ENCODE measurements at regions not wholly inside any gene's neighbourhood (a gene's known extent, or its start where the extent isn't known, plus 50 kb on each side); places are given as distances from the start of the nearest gene placed in this dataset.
"Not testable (repeated sequence)": the region's sequence is repeated elsewhere in the genome, so short reads cannot be mapped to it uniquely, and the experiment has no call there.

DNA sequence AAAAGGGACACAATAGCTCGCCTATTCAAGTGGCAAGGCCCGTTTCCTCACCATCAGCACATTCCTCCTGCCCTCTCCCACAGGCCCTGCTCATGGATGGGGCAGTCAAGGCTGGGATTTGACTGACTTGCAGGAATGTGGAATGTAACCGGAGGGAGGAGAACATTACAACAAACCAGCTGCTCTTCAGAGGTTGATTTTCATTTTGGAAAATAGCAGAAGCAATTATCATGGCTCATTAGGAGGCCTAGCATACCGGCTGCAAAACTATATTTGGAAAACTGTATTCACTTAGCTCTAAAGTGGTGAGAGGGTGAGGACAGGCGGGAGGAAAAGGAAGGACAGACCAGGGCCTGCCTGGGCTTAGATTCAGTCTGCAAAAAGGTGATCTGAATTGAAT, 283.7 kb downstream of the CD83 start:
- no peak for DNase-seq
- Histone ChIP-seq H3K4me3 (ENCODE audit: low read depth, low read length) (no peak overlapping the region), H3K27me3 (replicated peaks) (no peaks in the 10 kb centered on the region), H3K27ac (no peak overlapping the region), H3K36me3 (replicated peaks) (no peaks in the 10 kb centered on the region)
- TF ChIP-seq, protein P1, sequence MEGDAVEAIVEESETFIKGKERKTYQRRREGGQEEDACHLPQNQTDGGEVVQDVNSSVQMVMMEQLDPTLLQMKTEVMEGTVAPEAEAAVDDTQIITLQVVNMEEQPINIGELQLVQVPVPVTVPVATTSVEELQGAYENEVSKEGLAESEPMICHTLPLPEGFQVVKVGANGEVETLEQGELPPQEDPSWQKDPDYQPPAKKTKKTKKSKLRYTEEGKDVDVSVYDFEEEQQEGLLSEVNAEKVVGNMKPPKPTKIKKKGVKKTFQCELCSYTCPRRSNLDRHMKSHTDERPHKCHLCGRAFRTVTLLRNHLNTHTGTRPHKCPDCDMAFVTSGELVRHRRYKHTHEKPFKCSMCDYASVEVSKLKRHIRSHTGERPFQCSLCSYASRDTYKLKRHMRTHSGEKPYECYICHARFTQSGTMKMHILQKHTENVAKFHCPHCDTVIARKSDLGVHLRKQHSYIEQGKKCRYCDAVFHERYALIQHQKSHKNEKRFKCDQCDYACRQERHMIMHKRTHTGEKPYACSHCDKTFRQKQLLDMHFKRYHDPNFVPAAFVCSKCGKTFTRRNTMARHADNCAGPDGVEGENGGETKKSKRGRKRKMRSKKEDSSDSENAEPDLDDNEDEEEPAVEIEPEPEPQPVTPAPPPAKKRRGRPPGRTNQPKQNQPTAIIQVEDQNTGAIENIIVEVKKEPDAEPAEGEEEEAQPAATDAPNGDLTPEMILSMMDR (IDR thresholded peaks at IDR 0.05; ENCODE audit: low read depth, low read length, missing control alignments) = no peak
- in situ Hi-C loops (cut with HindIII; ENCODE audit: low pct_ligation_motif_present, low sequenced_read_pairs) = no loop called here

DNA sequence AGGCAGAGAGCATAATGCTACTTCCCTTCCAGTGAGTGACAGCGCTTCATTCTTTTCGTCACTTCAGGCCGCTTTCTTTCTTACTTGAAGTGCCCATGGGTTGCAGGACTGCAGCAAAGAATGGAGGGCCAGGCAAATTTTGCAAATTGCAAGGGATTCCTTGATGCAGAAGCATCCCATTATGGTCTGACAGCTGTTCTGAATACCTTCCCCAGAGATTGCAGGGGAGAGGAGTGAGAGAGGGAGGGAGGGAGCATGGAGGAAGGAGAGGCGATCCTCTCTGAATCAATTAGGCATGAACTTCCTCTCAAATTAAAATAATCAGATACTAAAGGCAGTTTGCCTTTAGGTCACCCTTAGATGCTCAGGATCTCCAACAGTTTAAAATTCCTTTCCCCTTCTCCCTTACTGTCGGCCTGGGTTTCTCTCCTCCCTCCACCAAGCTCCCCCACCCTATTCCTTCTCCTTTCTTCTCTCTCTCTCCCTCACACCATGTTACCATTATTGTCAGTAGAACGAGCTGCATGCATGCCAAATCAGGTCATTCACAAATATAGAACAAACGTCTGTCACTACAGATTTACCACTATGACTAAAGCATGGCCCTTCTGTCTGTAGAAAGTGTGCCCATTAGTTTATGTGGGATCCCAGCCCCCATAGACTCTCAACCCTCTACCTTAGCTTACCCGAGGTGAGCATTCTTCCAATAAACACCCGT, 289.2 kb downstream of the CD83 start:
- H3K27me3 ChIP-seq (replicated peaks) = no peaks in the 10 kb centered on the region
- no peaks in the 10 kb centered on the region for H3K36me3 ChIP-seq (replicated peaks)
- in situ Hi-C loops (cut with HindIII; ENCODE audit: low pct_ligation_motif_present, low sequenced_read_pairs) = no loop called here
- TF ChIP-seq, protein P1 (IDR thresholded peaks at IDR 0.05; ENCODE audit: low read depth, low read length, missing control alignments) = no peak
- H3K27ac ChIP-seq = no peak overlapping the region
- DNase-seq = no peak
- H3K4me3 ChIP-seq (ENCODE audit: low read depth, low read length) = no peak overlapping the region

DNA sequence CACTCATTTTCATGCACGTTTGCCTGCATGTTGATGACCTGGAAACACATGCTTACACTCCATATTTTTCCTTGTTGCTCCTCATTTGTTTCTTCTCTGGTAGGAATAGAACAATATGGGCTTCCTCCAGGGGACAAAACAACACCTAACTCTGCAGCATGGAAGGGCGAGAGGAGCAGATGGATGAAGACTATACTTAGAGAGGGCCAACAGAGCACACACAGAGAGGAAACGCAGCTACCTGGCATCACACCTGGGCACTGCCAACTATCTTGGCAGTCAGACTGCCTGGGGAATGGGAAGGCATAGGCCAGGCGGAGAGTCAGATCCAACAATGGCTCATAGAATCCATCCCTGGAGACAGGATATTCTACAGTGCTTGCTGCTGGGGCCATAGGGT, 290.9 kb downstream of the CD83 start:
- TF ChIP-seq, protein P1 (IDR thresholded peaks at IDR 0.05; ENCODE audit: low read depth, low read length, missing control alignments) = no peak
- Histone ChIP-seq H3K4me3 (ENCODE audit: low read depth, low read length) (no peak overlapping the region), H3K36me3 (replicated peaks) (no peaks in the 10 kb centered on the region), H3K27me3 (replicated peaks) (no peaks in the 10 kb centered on the region), H3K27ac (no peak overlapping the region)
- DNase-seq = no peak
- in situ Hi-C loops (cut with HindIII; ENCODE audit: low pct_ligation_motif_present, low sequenced_read_pairs) = no loop called here

DNA sequence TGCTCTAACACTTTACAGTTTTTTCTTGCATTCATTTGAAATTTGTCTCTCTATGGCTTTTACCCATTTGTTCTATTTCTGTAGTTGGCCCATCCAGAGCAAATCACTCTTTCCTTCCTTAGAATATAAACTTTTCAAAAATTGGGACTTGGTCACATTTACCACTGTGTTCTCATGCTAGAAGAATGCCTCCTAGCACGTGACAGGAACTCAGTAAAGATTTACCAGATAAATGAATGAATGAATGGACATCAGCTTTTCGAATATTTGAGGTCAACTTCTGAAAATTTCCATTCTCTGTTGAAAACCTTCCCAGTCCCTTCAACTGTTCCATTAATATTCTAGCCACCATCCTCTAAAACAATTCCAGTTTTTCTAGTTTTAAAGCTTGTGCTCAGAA, 294.5 kb downstream of the CD83 start:
- no peaks in the 10 kb centered on the region for H3K27me3 ChIP-seq (replicated peaks)
- no peak for DNase-seq
- in situ Hi-C loops (cut with HindIII; ENCODE audit: low pct_ligation_motif_present, low sequenced_read_pairs) = no loop called here
- H3K36me3 ChIP-seq (replicated peaks) = no peaks in the 10 kb centered on the region
- TF ChIP-seq, protein P1 (IDR thresholded peaks at IDR 0.05; ENCODE audit: low read depth, low read length, missing control alignments) = no peak
- no peak overlapping the region for H3K4me3 ChIP-seq (ENCODE audit: low read depth, low read length)
- no peak overlapping the region for H3K27ac ChIP-seq

DNA sequence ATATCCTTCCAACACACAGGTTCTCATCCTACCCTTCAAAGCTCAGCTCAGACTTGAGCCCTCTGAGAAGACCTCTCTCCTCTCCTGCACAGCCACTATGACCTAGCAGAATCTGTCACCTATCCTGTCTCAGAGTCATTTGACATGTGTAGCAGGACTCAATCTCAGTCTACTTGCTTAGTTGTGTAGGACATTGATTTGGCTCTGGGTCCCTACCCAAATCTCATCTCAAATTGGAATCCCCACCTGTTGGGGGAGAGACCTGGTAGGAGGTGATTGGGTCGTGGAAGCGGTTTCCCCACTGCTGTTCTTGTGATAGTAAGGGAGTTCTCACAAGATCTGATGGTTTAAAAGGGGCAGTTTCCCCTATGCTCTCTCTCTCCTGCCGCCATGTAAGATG, 297.9 kb downstream of the CD83 start:
- Histone ChIP-seq H3K27me3 (replicated peaks) (no peaks in the 10 kb centered on the region), H3K27ac (no peak overlapping the region), H3K36me3 (replicated peaks) (no peaks in the 10 kb centered on the region), H3K4me3 (ENCODE audit: low read depth, low read length) (no peak overlapping the region)
- TF ChIP-seq, protein P1 (IDR thresholded peaks at IDR 0.05; ENCODE audit: low read depth, low read length, missing control alignments) = no peak
- no peak for DNase-seq
- in situ Hi-C loops (cut with HindIII; ENCODE audit: low pct_ligation_motif_present, low sequenced_read_pairs) = no loop called here

DNA sequence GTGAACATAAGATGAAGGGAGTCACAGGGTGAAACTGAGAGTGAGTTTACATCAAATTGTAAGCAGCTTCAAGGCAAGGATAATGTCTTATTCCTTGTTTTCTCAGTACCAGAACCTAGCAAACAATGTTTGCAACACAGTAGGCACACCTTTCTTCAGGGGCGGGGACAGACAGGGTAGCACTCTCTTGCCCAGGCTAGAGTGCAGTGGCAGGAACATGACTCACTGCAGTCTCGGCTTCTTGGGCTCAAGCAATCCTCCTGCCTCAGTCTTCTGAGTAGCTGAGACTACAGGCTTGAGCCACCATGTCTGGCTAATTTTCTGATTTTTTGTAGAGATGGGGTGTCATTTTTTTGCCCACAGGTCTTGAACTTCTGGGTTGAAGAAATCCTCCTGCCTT, 299.8 kb downstream of the CD83 start:
- no peak overlapping the region for H3K4me3 ChIP-seq (ENCODE audit: low read depth, low read length)
- no peak for DNase-seq
- in situ Hi-C loops (cut with HindIII; ENCODE audit: low pct_ligation_motif_present, low sequenced_read_pairs) = no loop called here
- no peak overlapping the region for H3K27ac ChIP-seq
- no peaks in the 10 kb centered on the region for H3K36me3 ChIP-seq (replicated peaks)
- H3K27me3 ChIP-seq (replicated peaks) = no peaks in the 10 kb centered on the region
- TF ChIP-seq, protein P1 (IDR thresholded peaks at IDR 0.05; ENCODE audit: low read depth, low read length, missing control alignments) = no peak

DNA sequence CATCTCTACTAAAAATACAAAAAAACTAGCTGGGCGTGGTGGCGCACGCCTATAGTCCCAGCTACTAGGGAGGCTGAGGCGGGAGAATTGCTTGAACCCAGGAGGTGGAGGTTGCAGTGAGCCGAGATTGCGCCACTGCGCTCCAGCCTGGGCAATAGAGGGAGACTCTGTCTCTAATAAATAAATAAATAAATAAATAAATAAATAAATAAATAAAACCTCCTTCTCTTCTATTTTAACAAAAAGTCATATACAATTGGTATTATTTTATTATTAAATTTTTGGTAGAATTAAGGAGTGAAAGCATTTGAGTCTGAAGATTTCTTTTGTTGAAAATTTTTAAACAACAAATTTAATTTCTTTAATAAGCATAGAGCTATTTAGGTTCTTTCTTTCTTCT, 301.7 kb downstream of the CD83 start:
- in situ Hi-C loops (cut with HindIII; ENCODE audit: low pct_ligation_motif_present, low sequenced_read_pairs); H3K4me3 ChIP-seq (ENCODE audit: low read depth, low read length); H3K27me3 ChIP-seq (replicated peaks); DNase-seq; H3K27ac ChIP-seq; H3K36me3 ChIP-seq (replicated peaks): not testable (repeated sequence)
